HFF-Myc (cell line): ENCODE measurements at regions not wholly inside any gene's neighbourhood (a gene's known extent, or its start where the extent isn't known, plus 50 kb on each side); places are given as distances from the start of the nearest gene placed in this dataset.

ENCODE experiments used
- DNase-seq: peaks from one replicate; pipeline ENCODE4 v3.0.0-alpha.2; 2011; ENCODE audit warnings: low read depth; ENCODE audit errors: extremely low read depth
- H3K4me3 ChIP-seq: replicated peaks from 2 replicates; pipeline ENCODE4 v1.5.1; 2011; ENCODE audit warnings: low read depth, mild to moderate bottlenecking, control low read depth, low read length
- TF ChIP-seq, protein P1 (sequence below): IDR thresholded peaks from 2 replicates; pipeline ENCODE4 v1.5.1; 2012; ENCODE audit warnings: mild to moderate bottlenecking, low read depth, low read length, control low read depth; ENCODE audit errors: missing control alignments

DNA sequence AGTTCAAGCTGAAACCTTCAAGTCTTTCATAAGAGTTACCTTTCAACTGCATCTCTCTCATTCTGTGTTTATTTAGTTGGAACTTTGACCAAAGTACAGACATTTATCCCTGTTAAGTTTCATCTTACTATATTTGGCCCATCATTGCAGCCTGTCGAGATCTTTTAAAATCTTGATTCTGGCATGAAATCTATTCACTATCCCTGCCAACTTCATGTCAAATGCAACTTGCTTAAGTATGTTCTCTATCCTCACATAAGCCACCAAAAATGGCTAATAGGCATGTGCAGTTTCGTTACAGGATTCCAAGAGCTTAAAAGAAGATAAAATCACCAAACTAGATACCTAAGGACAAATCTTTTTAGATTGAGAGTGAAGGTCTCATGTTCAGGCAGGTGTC, 117.5 kb upstream of the KCNQ5 start:
- no peak overlapping the region for H3K4me3 ChIP-seq
- TF ChIP-seq, protein P1, sequence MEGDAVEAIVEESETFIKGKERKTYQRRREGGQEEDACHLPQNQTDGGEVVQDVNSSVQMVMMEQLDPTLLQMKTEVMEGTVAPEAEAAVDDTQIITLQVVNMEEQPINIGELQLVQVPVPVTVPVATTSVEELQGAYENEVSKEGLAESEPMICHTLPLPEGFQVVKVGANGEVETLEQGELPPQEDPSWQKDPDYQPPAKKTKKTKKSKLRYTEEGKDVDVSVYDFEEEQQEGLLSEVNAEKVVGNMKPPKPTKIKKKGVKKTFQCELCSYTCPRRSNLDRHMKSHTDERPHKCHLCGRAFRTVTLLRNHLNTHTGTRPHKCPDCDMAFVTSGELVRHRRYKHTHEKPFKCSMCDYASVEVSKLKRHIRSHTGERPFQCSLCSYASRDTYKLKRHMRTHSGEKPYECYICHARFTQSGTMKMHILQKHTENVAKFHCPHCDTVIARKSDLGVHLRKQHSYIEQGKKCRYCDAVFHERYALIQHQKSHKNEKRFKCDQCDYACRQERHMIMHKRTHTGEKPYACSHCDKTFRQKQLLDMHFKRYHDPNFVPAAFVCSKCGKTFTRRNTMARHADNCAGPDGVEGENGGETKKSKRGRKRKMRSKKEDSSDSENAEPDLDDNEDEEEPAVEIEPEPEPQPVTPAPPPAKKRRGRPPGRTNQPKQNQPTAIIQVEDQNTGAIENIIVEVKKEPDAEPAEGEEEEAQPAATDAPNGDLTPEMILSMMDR: no peak
- no peak for DNase-seq

DNA sequence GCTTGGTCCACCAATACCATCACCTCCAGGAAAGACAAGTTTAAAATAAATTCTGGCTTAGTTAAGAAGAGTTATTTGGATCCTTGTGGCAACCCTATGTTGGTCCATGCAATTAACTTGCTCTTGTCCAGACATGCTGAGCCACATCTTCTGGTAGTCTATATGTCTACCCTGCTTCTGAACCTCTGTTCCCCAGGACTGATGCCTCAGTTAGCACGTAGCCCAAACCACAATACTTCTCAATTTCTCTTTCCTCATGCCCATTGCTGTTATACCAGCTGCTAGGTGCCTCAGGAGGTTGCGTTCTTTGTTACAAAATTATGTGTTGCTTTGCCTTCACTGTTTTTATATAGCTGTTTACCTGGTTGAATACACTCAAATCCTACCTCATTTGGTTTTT, 116.4 kb upstream of the KCNQ5 start:
- TF ChIP-seq, protein P1: no peak
- no peak for DNase-seq

DNA sequence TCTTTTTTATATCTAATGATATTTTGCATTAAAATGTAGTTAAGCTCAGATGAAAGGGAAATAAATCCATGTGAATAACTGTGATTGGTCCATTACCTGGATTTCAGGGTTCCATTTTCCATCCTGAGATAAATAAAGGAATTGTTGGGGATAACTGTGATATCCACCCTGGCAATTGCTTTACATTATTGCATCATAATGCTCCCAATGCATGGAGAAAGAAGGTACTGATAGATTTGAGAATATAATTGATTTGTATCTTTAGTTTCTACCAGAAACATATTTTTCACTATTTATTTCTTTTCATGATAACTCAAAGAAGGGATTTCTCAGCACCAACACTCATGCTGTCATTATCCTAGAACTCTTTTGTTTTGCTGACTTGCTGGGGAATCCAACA, 102.0 kb upstream of the KCNQ5 start:
- TF ChIP-seq, protein P1: no peak
- H3K4me3 ChIP-seq: no peak overlapping the region
- DNase-seq: no peak

More for the DNA sequence above, 116.4 kb upstream of the KCNQ5 start:
- no peak overlapping the region for H3K4me3 ChIP-seq

DNA sequence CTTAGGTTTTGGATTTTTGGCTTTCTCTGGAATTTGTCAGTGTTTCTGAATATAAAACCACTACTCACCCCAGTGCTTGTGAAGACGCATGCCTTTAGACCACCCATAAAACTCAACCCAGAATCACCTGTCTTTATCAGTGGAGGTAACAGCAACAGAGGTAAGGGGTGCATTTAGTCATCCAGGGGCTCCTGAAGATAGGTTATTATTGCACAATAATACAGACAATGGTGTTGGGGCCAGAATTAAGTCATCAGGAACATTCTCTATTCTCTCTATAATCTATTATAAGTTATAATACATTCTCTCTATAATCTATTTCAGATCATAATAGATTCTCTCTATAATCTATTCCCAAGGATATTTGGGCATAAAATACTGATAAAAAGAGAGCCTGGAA, 100.2 kb upstream of the KCNQ5 start:
- H3K4me3 ChIP-seq: no peak overlapping the region
- no peak for DNase-seq
- TF ChIP-seq, protein P1: no peak

DNA sequence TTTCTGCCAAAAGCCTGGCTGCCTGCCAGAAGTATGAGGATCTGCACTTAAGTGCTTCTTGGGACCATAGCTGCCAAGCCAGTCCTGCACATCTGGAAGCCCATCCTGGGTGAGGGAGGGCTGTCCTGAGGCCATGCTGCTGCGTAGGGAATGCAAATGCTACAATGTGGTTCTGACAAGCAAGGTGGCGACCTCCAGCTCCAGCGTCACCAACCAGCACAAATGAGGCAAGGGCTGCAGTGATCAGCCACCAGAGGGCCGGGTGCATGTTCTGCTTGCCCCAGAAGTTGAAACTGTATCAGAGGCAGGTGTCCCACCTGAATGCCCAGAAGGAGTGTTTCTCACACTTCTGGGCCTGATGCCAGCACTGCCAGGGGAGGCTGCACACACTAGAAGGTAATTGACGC, 99.1 kb upstream of the KCNQ5 start:
- TF ChIP-seq, protein P1: peak; percentile 21
- DNase-seq: peak; percentile 6
- H3K4me3 ChIP-seq: no peak overlapping the region

DNA sequence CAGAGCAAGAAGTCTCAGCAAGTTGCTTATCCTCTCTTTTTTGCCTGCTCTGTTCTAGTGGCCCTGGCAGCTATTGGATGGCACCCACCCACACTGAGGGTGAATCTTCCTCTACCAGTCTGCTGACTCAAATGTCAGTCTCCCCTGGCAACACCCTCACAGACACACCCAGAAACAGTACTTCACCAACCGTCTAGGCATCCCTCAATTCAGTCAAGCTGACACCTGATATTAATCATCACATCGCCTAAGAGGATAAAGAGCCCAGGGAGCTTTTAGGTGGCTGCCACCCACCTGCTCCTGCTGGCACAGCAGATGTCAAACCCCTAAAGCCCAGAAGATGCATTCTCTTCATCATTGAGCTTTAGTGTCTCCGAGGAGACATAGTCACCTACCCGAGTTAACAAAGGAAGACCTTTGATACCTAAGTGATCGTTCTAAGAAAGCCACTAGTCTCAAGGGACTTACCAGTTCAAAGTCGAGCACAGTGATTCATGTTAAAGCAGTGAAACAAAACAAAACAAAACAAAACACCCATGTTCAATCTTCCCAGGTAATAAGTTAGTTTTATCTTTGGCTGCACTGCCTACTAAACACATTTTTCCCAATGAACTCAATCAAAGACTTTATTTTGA, 97.7 kb upstream of the KCNQ5 start:
- TF ChIP-seq, protein P1: no peak
- H3K4me3 ChIP-seq: no peak overlapping the region
- DNase-seq: no peak
